ENCODE measurements at regions not wholly inside any gene's neighbourhood (a gene's known extent, or its start where the extent isn't known, plus 50 kb on each side); places are given as distances from the start of the nearest gene placed in this dataset.
"Not testable (repeated sequence)": the region's sequence is repeated elsewhere in the genome, so short reads cannot be mapped to it uniquely, and the experiment has no call there.

- no peak for DNase-seq (ENCODE audit: low spot score)
- TF ChIP-seq CTCF (IDR thresholded peaks at IDR 0.05; ENCODE audit: borderline replicate concordance, control extremely low read depth, extremely low read depth, insufficient read depth, missing control alignments), result no peak
- in situ Hi-C loops (cut with MboI; ENCODE audit: low sequenced_read_pairs, unreplicated experiment), result no loop called here
These were observed 60.5 kb upstream of the NANOS1 start for GRCh38 chr10:118969014-118969413.

- TF ChIP-seq CTCF (IDR thresholded peaks at IDR 0.05; ENCODE audit: borderline replicate concordance, control extremely low read depth, extremely low read depth, insufficient read depth, missing control alignments), result no peak
- no peak for DNase-seq (ENCODE audit: low spot score)
- in situ Hi-C loops (cut with MboI; ENCODE audit: low sequenced_read_pairs, unreplicated experiment), result no loop called here
These were observed 58.7 kb upstream of the NANOS1 start for GRCh38 chr10:118970770-118971169.

GRCh38 chr10:118971187-118971586, 58.3 kb upstream of the NANOS1 start:
- DNase-seq (ENCODE audit: low spot score), result no peak
- in situ Hi-C loops (cut with MboI; ENCODE audit: low sequenced_read_pairs, unreplicated experiment), result no loop called here
- TF ChIP-seq CTCF (IDR thresholded peaks at IDR 0.05; ENCODE audit: borderline replicate concordance, control extremely low read depth, extremely low read depth, insufficient read depth, missing control alignments), result no peak

GRCh38 chr10:118971876-118972275, 57.6 kb upstream of the NANOS1 start:
- in situ Hi-C loops (cut with MboI; ENCODE audit: low sequenced_read_pairs, unreplicated experiment), result no loop called here

GRCh38 chr10:118973744-118974143, 55.8 kb upstream of the NANOS1 start:
- TF ChIP-seq CTCF (IDR thresholded peaks at IDR 0.05; ENCODE audit: borderline replicate concordance, control extremely low read depth, extremely low read depth, insufficient read depth, missing control alignments), result no peak
- DNase-seq (ENCODE audit: low spot score), result no peak
- in situ Hi-C loops (cut with MboI; ENCODE audit: low sequenced_read_pairs, unreplicated experiment), result no loop called here

More at GRCh38 chr10:118971876-118972275, 57.6 kb upstream of the NANOS1 start:
- no peak for DNase-seq (ENCODE audit: low spot score)
- TF ChIP-seq CTCF (IDR thresholded peaks at IDR 0.05; ENCODE audit: borderline replicate concordance, control extremely low read depth, extremely low read depth, insufficient read depth, missing control alignments), result no peak

GRCh38 chr10:118974951-118975350, 54.6 kb upstream of the NANOS1 start:
- no peak for DNase-seq (ENCODE audit: low spot score)
- TF ChIP-seq CTCF (IDR thresholded peaks at IDR 0.05; ENCODE audit: borderline replicate concordance, control extremely low read depth, extremely low read depth, insufficient read depth, missing control alignments), result no peak
- in situ Hi-C loops (cut with MboI; ENCODE audit: low sequenced_read_pairs, unreplicated experiment), result no loop called here

- DNase-seq (ENCODE audit: low spot score), result not testable (repeated sequence)
These were observed 53.3 kb upstream of the NANOS1 start for GRCh38 chr10:118976219-118976618.

More at GRCh38 chr10:118976219-118976618, 53.3 kb upstream of the NANOS1 start:
- in situ Hi-C loops (cut with MboI; ENCODE audit: low sequenced_read_pairs, unreplicated experiment), result not testable (repeated sequence)

All from GM13976 (cell line).